ENCODE measurements at regions not wholly inside any gene's neighbourhood (a gene's known extent, or its start where the extent isn't known, plus 50 kb on each side); places are given as distances from the start of the nearest gene placed in this dataset.

GRCh38 chr21:28283641-28284490 lies 708.8 kb downstream of the LTN1 start:
- TF ChIP-seq POLR2A (IDR thresholded peaks at IDR 0.05), result no peak
- TF ChIP-seq, protein P1, sequence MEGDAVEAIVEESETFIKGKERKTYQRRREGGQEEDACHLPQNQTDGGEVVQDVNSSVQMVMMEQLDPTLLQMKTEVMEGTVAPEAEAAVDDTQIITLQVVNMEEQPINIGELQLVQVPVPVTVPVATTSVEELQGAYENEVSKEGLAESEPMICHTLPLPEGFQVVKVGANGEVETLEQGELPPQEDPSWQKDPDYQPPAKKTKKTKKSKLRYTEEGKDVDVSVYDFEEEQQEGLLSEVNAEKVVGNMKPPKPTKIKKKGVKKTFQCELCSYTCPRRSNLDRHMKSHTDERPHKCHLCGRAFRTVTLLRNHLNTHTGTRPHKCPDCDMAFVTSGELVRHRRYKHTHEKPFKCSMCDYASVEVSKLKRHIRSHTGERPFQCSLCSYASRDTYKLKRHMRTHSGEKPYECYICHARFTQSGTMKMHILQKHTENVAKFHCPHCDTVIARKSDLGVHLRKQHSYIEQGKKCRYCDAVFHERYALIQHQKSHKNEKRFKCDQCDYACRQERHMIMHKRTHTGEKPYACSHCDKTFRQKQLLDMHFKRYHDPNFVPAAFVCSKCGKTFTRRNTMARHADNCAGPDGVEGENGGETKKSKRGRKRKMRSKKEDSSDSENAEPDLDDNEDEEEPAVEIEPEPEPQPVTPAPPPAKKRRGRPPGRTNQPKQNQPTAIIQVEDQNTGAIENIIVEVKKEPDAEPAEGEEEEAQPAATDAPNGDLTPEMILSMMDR (IDR thresholded peaks at IDR 0.05), result no peak
